GM23248 (cell line): ENCODE measurements at regions not wholly inside any gene's neighbourhood (a gene's known extent, or its start where the extent isn't known, plus 50 kb on each side); places are given as distances from the start of the nearest gene placed in this dataset.

Experiments used
- EZH2 ChIP-seq: fragments of 200-600 bp; sonication (generic); IDR thresholded peaks from 2 replicates; pipeline ENCODE4 v1.6.1; 2018; ENCODE audit warnings: antibody characterized with exemption, mild to moderate bottlenecking; ENCODE audit not compliant: insufficient read depth, poor library complexity, severe bottlenecking
- EZH2phosphoT487 ChIP-seq: fragments of 200-600 bp; sonication (generic); IDR thresholded peaks from 2 replicates; pipeline ENCODE4 v1.6.1; 2018; ENCODE audit warnings: antibody characterized with exemption, moderate library complexity, mild to moderate bottlenecking, low read depth; ENCODE audit not compliant: insufficient read depth

GRCh38 chr2:16381511-16381910 lies 284.1 kb downstream of the CYRIA start:
- TF ChIP-seq EZH2phosphoT487 (no peak), EZH2 (no peak)
